GM13976 (cell line): ENCODE measurements at regions not wholly inside any gene's neighbourhood (a gene's known extent, or its start where the extent isn't known, plus 50 kb on each side); places are given as distances from the start of the nearest gene placed in this dataset.
"Not testable (repeated sequence)": the region's sequence is repeated elsewhere in the genome, so short reads cannot be mapped to it uniquely, and the experiment has no call there.

ENCODE experiments used
- DNase-seq: peaks from one replicate; pipeline ENCODE4 v3.0.0; 2012; ENCODE audit warnings: low spot score
- in situ Hi-C: fragments of 300-500 bp; cut with MboI; formaldehyde crosslinking; loops from one replicate; pipeline ENCODE4 v1.12.0; 2022; ENCODE audit warnings: low sequenced_read_pairs, mixed read lengths, inconsistent platforms; ENCODE audit not compliant: unreplicated experiment
- TF ChIP-seq, protein P1 (sequence below): IDR thresholded peaks from 2 replicates; pipeline ENCODE4 v1.5.1; 2012; ENCODE audit warnings: borderline replicate concordance, mild to moderate bottlenecking; ENCODE audit not compliant: insufficient read depth; ENCODE audit errors: extremely low read depth, missing control alignments, control extremely low read depth

DNA sequence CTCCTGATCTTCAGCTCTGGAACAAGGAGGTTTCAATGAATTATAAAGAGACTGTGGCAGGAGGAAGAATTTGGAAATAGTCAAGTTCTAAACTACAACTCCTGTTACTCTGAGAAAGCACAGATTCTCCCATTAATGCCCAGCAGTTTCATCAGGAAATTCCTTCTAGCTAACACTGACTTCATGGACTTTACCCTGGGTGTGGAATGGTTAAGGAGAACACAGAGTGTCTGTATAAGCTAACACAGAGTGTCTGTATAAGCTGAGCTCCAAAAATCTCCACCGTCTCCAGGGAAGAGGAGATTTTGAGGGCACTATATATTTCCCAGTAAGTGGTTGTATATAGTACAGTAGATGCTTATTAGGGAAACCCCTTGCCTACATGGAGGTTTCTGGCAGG lies 675.5 kb downstream of the XPNPEP1 start:
- no peak for DNase-seq
- in situ Hi-C loops: no loop called here
- TF ChIP-seq, protein P1, sequence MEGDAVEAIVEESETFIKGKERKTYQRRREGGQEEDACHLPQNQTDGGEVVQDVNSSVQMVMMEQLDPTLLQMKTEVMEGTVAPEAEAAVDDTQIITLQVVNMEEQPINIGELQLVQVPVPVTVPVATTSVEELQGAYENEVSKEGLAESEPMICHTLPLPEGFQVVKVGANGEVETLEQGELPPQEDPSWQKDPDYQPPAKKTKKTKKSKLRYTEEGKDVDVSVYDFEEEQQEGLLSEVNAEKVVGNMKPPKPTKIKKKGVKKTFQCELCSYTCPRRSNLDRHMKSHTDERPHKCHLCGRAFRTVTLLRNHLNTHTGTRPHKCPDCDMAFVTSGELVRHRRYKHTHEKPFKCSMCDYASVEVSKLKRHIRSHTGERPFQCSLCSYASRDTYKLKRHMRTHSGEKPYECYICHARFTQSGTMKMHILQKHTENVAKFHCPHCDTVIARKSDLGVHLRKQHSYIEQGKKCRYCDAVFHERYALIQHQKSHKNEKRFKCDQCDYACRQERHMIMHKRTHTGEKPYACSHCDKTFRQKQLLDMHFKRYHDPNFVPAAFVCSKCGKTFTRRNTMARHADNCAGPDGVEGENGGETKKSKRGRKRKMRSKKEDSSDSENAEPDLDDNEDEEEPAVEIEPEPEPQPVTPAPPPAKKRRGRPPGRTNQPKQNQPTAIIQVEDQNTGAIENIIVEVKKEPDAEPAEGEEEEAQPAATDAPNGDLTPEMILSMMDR: no peak

- TF ChIP-seq, protein P1: no peak
- in situ Hi-C loops: no loop called here
- no peak for DNase-seq
These were observed 677.5 kb downstream of the XPNPEP1 start for GRCh38 chr10:109245821-109246220.

- TF ChIP-seq, protein P1: no peak
- DNase-seq: no peak
- in situ Hi-C loops: no loop called here
These were observed 683.9 kb downstream of the XPNPEP1 start for GRCh38 chr10:109239371-109239770.

DNA sequence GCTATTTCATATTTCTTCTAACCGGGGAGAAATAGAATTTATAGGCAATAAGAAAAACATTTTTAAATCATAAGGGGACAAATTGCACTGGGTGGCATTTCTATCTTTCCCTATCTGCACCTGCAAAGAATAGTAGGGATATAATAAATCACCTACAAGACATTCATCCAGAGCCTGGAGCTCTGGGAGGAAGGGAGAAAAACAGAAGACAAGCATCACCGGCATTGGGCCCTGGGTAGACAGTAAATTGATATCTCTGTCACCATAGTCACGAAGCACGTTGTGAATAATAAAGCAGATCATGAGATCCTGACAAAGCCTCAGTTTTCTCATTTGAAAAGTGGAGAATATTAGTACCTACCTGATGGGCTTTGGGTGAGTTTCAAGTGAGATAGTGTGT lies 685.6 kb downstream of the XPNPEP1 start:
- no peak for DNase-seq
- TF ChIP-seq, protein P1: no peak
- in situ Hi-C loops: no loop called here

DNA sequence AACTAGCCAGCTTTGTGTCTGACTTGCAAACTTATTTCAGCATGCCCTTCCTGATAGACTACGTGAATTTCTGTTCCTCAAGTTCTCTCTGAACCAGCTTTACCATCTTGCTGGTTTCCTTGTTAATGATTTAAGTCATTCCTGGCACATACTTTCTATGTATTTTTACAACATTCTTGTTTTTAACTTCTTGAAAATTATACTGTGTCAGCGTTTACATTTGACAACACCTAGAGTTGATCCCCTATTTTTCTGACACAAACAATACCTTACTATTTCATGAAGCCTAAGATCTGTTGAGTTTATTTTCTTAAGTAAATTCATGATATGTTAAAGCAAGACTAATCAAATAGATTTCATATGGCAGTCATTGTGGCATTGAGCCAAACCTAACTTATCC lies 686.3 kb downstream of the XPNPEP1 start:
- no peak for DNase-seq

DNA sequence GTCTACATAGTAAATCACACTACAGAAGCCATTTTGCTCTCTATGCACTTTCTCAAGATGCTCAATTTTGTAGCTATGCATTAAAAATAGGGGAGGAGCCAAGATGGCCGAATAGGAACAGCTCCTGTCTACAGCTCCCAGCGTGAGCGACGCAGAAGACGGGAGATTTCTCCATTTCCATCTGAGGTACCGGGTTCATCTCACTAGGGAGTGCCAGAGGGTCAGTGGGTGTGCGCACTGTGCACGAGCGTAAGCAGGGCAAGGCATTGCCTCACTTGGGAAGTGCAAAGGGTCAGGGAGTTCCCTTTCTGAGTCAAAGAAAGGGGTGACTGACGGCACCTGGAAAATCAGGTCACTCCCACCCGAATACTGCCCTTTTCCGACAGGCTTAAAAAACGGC lies 699.8 kb downstream of the XPNPEP1 start:
- in situ Hi-C loops, DNase-seq: not testable (repeated sequence)

More for the DNA sequence above, 686.3 kb downstream of the XPNPEP1 start:
- in situ Hi-C loops: no loop called here
- TF ChIP-seq, protein P1: no peak

- in situ Hi-C loops: no loop called here
- no peak for DNase-seq
- TF ChIP-seq, protein P1: no peak
These were observed 703.2 kb downstream of the XPNPEP1 start for GRCh38 chr10:109219935-109220605.
